Nephron progenitor cell (in vitro differentiated cells): ENCODE measurements at regions not wholly inside any gene's neighbourhood (a gene's known extent, or its start where the extent isn't known, plus 50 kb on each side); places are given as distances from the start of the nearest gene placed in this dataset.

ENCODE experiments used
- DNase-seq: peaks from one replicate; pipeline ENCODE4 v3.0.0; 2021
- H3K27ac Mint-ChIP-seq: 2 replicates; pipeline ENCODE4 v1.8.0; 2021; ENCODE audit warnings: mild to moderate bottlenecking, moderate library complexity, mixed read lengths
- H3K27me3 Mint-ChIP-seq: 2 replicates; pipeline ENCODE4 v1.8.0; 2021; ENCODE audit warnings: mild to moderate bottlenecking, low read depth, mixed read lengths; ENCODE audit not compliant: poor library complexity
- H3K36me3 Mint-ChIP-seq: 2 replicates; pipeline ENCODE4 v1.8.0; 2021; ENCODE audit warnings: low read depth, mixed read lengths
- H3K4me1 Mint-ChIP-seq: 2 replicates; pipeline ENCODE4 v1.8.0; 2021; ENCODE audit warnings: mixed read lengths
- H3K4me3 Mint-ChIP-seq: 2 replicates; pipeline ENCODE4 v1.8.0; 2021; ENCODE audit warnings: mild to moderate bottlenecking, moderate library complexity, mixed read lengths
- H3K9me3 Mint-ChIP-seq: 2 replicates; pipeline ENCODE4 v1.8.0; 2021; ENCODE audit warnings: mild to moderate bottlenecking, moderate library complexity, mixed read lengths
- TF ChIP-seq, protein P1 (sequence below): fragments of 200-600 bp; sonication (generic); IDR thresholded peaks from 2 replicates; pipeline ENCODE4 v1.5.0; 2021; ENCODE audit warnings: antibody characterized with exemption

- H3K4me3 Mint-ChIP-seq = no peak overlapping the region
- no peaks in the 10 kb centered on the region for H3K4me1 Mint-ChIP-seq
- no peaks in the 10 kb centered on the region for H3K36me3 Mint-ChIP-seq
- H3K9me3 Mint-ChIP-seq = peaks cover 35% of the 10 kb centered on the region
- no peak overlapping the region for H3K27ac Mint-ChIP-seq
- H3K27me3 Mint-ChIP-seq = no peaks in the 10 kb centered on the region
- no peak for DNase-seq
- TF ChIP-seq, protein P1, sequence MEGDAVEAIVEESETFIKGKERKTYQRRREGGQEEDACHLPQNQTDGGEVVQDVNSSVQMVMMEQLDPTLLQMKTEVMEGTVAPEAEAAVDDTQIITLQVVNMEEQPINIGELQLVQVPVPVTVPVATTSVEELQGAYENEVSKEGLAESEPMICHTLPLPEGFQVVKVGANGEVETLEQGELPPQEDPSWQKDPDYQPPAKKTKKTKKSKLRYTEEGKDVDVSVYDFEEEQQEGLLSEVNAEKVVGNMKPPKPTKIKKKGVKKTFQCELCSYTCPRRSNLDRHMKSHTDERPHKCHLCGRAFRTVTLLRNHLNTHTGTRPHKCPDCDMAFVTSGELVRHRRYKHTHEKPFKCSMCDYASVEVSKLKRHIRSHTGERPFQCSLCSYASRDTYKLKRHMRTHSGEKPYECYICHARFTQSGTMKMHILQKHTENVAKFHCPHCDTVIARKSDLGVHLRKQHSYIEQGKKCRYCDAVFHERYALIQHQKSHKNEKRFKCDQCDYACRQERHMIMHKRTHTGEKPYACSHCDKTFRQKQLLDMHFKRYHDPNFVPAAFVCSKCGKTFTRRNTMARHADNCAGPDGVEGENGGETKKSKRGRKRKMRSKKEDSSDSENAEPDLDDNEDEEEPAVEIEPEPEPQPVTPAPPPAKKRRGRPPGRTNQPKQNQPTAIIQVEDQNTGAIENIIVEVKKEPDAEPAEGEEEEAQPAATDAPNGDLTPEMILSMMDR = no peak
Measured at GRCh38 chr22:47233316-47234243, 471.1 kb downstream of the TBC1D22A start.

DNA sequence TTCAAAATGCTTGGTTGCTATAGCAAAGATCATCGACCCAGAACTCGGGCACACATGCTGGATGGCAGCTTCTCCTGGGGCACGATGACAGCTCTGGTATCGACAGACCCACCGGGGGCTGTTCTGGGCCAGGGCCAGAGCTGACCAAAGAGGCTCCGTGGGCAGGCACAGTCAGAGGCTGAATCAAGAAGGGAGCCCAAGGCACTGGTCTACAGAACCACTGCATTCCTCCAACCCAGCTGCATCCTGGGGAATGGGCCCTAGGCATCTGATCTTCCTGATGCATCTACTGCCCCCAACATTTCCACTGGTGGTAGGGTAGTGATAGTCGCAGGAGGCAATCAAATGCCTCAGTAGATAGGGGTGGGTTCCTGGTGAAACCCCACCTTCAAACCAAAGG is 470.3 kb downstream of the TBC1D22A start:
- TF ChIP-seq, protein P1 = no peak
- Mint-ChIP-seq H3K36me3 (no peaks in the 10 kb centered on the region), H3K27ac (no peak overlapping the region), H3K27me3 (no peaks in the 10 kb centered on the region), H3K4me1 (no peaks in the 10 kb centered on the region), H3K4me3 (no peak overlapping the region), H3K9me3 (peaks cover 33% of the 10 kb centered on the region)
- no peak for DNase-seq

- H3K9me3 Mint-ChIP-seq = peaks cover 37% of the 10 kb centered on the region
- H3K36me3 Mint-ChIP-seq = no peaks in the 10 kb centered on the region
Measured at GRCh38 chr22:47232197-47232596, 469.7 kb downstream of the TBC1D22A start.

DNA sequence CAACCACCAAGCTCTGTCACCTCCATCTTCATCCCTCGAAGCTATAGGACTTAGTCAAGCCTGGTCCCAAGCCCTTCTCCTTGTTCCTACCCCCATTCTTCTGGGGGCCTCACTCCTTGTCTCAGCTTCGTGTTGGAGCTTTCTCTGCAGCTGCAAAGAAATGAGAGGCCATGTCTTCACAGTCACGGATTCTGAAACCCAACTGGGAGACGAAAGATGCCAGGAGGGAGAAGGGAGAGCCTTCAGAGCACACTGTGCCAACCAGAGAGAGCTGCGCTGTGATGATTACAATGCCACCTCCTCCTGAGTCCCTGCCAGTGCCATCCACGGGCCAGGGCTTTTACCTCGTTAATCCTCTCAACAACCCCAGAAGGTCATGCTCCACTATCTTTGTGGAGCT is 469.3 kb downstream of the TBC1D22A start:
- Mint-ChIP-seq H3K27ac (no peak overlapping the region), H3K36me3 (no peaks in the 10 kb centered on the region), H3K4me1 (no peaks in the 10 kb centered on the region), H3K9me3 (peaks cover 41% of the 10 kb centered on the region), H3K27me3 (no peaks in the 10 kb centered on the region), H3K4me3 (no peak overlapping the region)
- no peak for DNase-seq
- TF ChIP-seq, protein P1 = no peak

More at GRCh38 chr22:47232197-47232596, 469.7 kb downstream of the TBC1D22A start:
- no peak overlapping the region for H3K27ac Mint-ChIP-seq
- H3K4me1 Mint-ChIP-seq = no peaks in the 10 kb centered on the region
- TF ChIP-seq, protein P1 = no peak
- no peak for DNase-seq
- no peak overlapping the region for H3K4me3 Mint-ChIP-seq
- H3K27me3 Mint-ChIP-seq = no peaks in the 10 kb centered on the region

- Mint-ChIP-seq H3K4me1 (no peaks in the 10 kb centered on the region), H3K27ac (no peak overlapping the region), H3K9me3 (peaks cover 49% of the 10 kb centered on the region), H3K27me3 (no peaks in the 10 kb centered on the region), H3K4me3 (no peak overlapping the region), H3K36me3 (no peaks in the 10 kb centered on the region)
- TF ChIP-seq, protein P1 = no peak
- DNase-seq = no peak
Measured at GRCh38 chr22:47230741-47231140, 468.3 kb downstream of the TBC1D22A start.

DNA sequence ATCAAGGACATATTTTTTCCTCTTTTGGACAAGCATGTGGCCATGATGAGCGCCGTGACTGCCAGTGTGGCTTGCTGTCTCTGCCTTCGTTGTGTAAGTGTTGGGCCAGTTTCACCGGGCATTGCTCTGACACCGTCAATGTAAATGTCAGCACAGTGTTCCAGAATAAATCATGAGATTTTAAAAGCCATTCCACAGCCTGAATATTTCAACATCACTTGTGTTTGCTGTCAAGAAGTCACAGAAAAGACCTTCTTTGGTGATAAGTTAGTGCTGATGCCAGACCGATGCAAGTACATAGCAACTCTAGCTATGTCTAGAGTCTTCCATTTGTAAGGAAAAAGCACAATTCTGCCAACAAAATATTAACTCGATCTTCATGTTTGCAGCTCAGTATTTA is 467.8 kb downstream of the TBC1D22A start:
- TF ChIP-seq, protein P1 = no peak
- Mint-ChIP-seq H3K9me3 (peaks cover 49% of the 10 kb centered on the region), H3K4me3 (no peak overlapping the region), H3K27ac (no peak overlapping the region), H3K27me3 (no peaks in the 10 kb centered on the region), H3K4me1 (no peaks in the 10 kb centered on the region), H3K36me3 (no peaks in the 10 kb centered on the region)
- no peak for DNase-seq
